ENCODE measurements at regions not wholly inside any gene's neighbourhood (a gene's known extent, or its start where the extent isn't known, plus 50 kb on each side); places are given as distances from the start of the nearest gene placed in this dataset.

DNA sequence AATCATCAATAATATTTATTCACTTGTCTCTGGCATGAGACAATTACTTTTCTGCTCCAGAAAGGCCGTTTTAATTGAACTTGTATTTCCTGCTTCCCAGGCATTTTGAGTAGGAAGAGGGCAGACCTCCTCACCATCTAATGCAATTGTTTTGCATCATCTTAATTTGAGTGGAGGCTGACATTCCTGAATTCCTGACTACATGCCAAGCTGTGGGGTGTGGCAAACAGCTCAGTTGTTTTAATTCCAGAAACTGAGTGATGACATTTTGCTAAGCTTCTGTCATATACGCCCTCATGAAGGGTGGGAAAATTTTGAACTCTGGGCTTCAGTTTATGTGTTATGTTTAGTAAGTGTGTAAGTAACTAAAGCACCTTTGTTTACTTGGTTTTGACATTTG, 125.4 kb upstream of the USP25 start:
- no peak for DNase-seq
- no peaks in the 10 kb centered on the region for H3K9me3 ChIP-seq (ENCODE audit: control insufficient read depth, low read length)
- H3K27ac ChIP-seq (ENCODE audit: insufficient read depth, low read length, poor library complexity, severe bottlenecking) = no peak overlapping the region
- H3K27me3 ChIP-seq (replicated peaks; ENCODE audit: control insufficient read depth, insufficient read depth, low read length, poor library complexity, severe bottlenecking) = no peaks in the 10 kb centered on the region
- no peaks in the 10 kb centered on the region for H3K4me1 ChIP-seq (ENCODE audit: control insufficient read depth, insufficient read depth, low read length, poor library complexity, severe bottlenecking)
- no peaks in the 10 kb centered on the region for H3K36me3 ChIP-seq (ENCODE audit: control insufficient read depth, insufficient read depth, low read length)
- H3K4me3 ChIP-seq (ENCODE audit: insufficient read depth, low read depth, low read length, poor library complexity, severe bottlenecking) = no peak overlapping the region

DNA sequence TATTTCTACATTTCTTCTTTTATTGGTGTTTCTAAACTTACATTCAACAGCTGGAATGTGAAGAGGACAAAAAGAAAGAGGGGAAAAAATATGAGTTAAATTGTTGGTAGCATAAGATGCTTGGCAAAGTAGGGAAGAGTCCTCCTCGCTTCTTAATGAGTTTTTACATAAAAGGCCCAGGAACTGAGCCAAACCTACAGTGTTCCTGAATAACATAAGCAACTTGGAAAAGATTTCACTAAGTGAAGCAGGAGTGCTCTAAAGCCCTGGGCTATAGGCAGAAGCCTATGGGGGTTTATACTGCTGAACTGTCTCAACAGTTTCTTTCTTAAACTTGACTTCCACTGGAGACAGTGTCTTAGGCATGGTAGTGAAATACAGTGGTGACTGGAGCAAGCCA, 115.0 kb upstream of the USP25 start:
- Histone ChIP-seq H3K36me3 (ENCODE audit: control insufficient read depth, insufficient read depth, low read length) (no peaks in the 10 kb centered on the region), H3K4me1 (ENCODE audit: control insufficient read depth, insufficient read depth, low read length, poor library complexity, severe bottlenecking) (no peaks in the 10 kb centered on the region), H3K27ac (ENCODE audit: insufficient read depth, low read length, poor library complexity, severe bottlenecking) (no peak overlapping the region), H3K4me3 (ENCODE audit: insufficient read depth, low read depth, low read length, poor library complexity, severe bottlenecking) (no peak overlapping the region), H3K27me3 (replicated peaks; ENCODE audit: control insufficient read depth, insufficient read depth, low read length, poor library complexity, severe bottlenecking) (no peaks in the 10 kb centered on the region), H3K9me3 (ENCODE audit: control insufficient read depth, low read length) (no peaks in the 10 kb centered on the region)
- no peak for DNase-seq

DNA sequence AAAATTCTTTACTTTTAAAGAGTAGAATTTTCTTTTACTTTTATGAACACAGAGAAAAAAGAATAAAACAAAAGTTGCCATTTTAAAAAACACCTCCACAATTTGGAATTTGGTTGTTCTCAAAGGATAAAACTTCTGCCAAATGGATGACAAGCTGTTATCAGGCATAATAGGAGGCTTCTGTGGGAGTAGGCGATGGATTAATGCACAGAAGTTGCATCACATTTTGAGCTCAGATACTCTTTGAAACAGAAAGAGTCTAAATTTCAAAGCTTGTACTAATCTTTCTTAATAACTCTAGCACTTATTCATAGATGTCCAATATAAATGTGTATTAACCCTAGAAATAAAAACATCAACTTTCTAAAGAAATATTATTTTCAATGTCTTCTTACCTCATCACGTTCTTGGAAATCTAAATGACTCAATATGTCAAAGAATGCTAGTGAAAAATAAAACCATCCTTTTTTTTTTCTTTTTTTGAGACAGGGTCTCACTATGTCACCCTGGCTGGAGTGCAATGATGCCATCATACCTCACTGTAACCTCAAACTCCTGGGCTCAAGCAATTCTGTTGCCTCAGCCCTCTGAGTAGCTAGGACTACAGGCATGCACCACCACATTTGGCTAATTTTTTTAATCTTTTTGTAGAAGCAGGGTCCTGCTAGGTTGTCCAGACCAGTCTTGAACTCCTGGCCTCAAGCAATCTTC, 112.8 kb upstream of the USP25 start:
- Histone ChIP-seq H3K9me3 (ENCODE audit: control insufficient read depth, low read length) (no peaks in the 10 kb centered on the region), H3K36me3 (ENCODE audit: control insufficient read depth, insufficient read depth, low read length) (no peaks in the 10 kb centered on the region), H3K27me3 (replicated peaks; ENCODE audit: control insufficient read depth, insufficient read depth, low read length, poor library complexity, severe bottlenecking) (no peaks in the 10 kb centered on the region), H3K27ac (ENCODE audit: insufficient read depth, low read length, poor library complexity, severe bottlenecking) (no peak overlapping the region), H3K4me3 (ENCODE audit: insufficient read depth, low read depth, low read length, poor library complexity, severe bottlenecking) (no peak overlapping the region), H3K4me1 (ENCODE audit: control insufficient read depth, insufficient read depth, low read length, poor library complexity, severe bottlenecking) (no peaks in the 10 kb centered on the region)
- no peak for DNase-seq

- DNase-seq = no peak
- H3K27me3 ChIP-seq (replicated peaks; ENCODE audit: control insufficient read depth, insufficient read depth, low read length, poor library complexity, severe bottlenecking) = no peaks in the 10 kb centered on the region
- H3K27ac ChIP-seq (ENCODE audit: insufficient read depth, low read length, poor library complexity, severe bottlenecking) = no peak overlapping the region
- H3K4me3 ChIP-seq (ENCODE audit: insufficient read depth, low read depth, low read length, poor library complexity, severe bottlenecking) = no peak overlapping the region
- no peaks in the 10 kb centered on the region for H3K36me3 ChIP-seq (ENCODE audit: control insufficient read depth, insufficient read depth, low read length)
- H3K9me3 ChIP-seq (ENCODE audit: control insufficient read depth, low read length) = no peaks in the 10 kb centered on the region
- no peaks in the 10 kb centered on the region for H3K4me1 ChIP-seq (ENCODE audit: control insufficient read depth, insufficient read depth, low read length, poor library complexity, severe bottlenecking)
Observed at GRCh38 chr21:15617964-15618363, 111.8 kb upstream of the USP25 start.

DNA sequence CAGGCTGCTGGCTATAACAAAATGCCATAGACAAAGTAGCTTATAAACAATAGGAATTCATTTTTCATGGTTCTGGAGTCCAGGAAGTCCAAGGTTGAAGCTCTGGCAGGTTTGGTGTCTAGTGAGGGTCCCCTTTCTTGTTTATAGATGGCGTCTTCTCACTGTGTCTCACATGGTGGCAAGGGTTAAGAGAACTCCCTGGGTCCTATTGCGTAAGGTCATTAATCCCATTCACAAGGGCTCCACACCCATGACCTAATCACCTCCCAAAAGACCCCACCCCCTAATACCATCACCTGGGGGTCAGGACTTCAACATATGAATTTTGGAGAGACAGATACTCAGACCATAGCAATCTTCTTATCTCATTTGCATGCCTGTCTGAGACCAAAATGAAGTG, 108.9 kb upstream of the USP25 start:
- no peak overlapping the region for H3K4me3 ChIP-seq (ENCODE audit: insufficient read depth, low read depth, low read length, poor library complexity, severe bottlenecking)
- no peaks in the 10 kb centered on the region for H3K4me1 ChIP-seq (ENCODE audit: control insufficient read depth, insufficient read depth, low read length, poor library complexity, severe bottlenecking)
- no peaks in the 10 kb centered on the region for H3K36me3 ChIP-seq (ENCODE audit: control insufficient read depth, insufficient read depth, low read length)
- no peak overlapping the region for H3K27ac ChIP-seq (ENCODE audit: insufficient read depth, low read length, poor library complexity, severe bottlenecking)
- H3K9me3 ChIP-seq (ENCODE audit: control insufficient read depth, low read length) = no peaks in the 10 kb centered on the region
- DNase-seq = no peak
- H3K27me3 ChIP-seq (replicated peaks; ENCODE audit: control insufficient read depth, insufficient read depth, low read length, poor library complexity, severe bottlenecking) = no peaks in the 10 kb centered on the region

DNA sequence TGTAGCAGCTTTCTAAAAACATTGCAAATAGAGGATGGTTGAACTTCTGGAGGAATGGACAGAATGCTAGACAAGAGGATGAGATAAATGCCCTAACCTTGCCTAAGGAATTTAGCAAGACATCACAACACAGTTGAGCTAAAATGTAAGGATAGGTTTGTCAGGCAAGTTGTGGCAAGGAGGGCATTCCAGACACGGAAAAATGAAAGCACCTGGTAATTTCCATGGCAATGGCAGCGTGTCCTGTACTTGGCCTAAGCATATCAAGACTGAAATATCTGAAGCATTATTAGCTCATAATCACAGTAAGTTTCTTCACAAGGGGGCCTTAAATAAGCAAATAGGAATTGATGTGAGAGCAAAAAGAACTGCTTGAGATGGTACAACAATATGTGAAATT, 105.1 kb upstream of the USP25 start:
- no peaks in the 10 kb centered on the region for H3K4me1 ChIP-seq (ENCODE audit: control insufficient read depth, insufficient read depth, low read length, poor library complexity, severe bottlenecking)
- no peak for DNase-seq
- no peak overlapping the region for H3K27ac ChIP-seq (ENCODE audit: insufficient read depth, low read length, poor library complexity, severe bottlenecking)

GRCh38 chr21:15625363-15625762, 104.4 kb upstream of the USP25 start:
- no peak for DNase-seq
- no peak overlapping the region for H3K27ac ChIP-seq (ENCODE audit: insufficient read depth, low read length, poor library complexity, severe bottlenecking)
- H3K36me3 ChIP-seq (ENCODE audit: control insufficient read depth, insufficient read depth, low read length) = no peaks in the 10 kb centered on the region
- no peaks in the 10 kb centered on the region for H3K27me3 ChIP-seq (replicated peaks; ENCODE audit: control insufficient read depth, insufficient read depth, low read length, poor library complexity, severe bottlenecking)
- H3K9me3 ChIP-seq (ENCODE audit: control insufficient read depth, low read length) = no peaks in the 10 kb centered on the region
- H3K4me1 ChIP-seq (ENCODE audit: control insufficient read depth, insufficient read depth, low read length, poor library complexity, severe bottlenecking) = no peaks in the 10 kb centered on the region
- no peak overlapping the region for H3K4me3 ChIP-seq (ENCODE audit: insufficient read depth, low read depth, low read length, poor library complexity, severe bottlenecking)

More for the DNA sequence above, 105.1 kb upstream of the USP25 start:
- H3K27me3 ChIP-seq (replicated peaks; ENCODE audit: control insufficient read depth, insufficient read depth, low read length, poor library complexity, severe bottlenecking) = no peaks in the 10 kb centered on the region
- no peaks in the 10 kb centered on the region for H3K36me3 ChIP-seq (ENCODE audit: control insufficient read depth, insufficient read depth, low read length)
- H3K9me3 ChIP-seq (ENCODE audit: control insufficient read depth, low read length) = no peaks in the 10 kb centered on the region
- H3K4me3 ChIP-seq (ENCODE audit: insufficient read depth, low read depth, low read length, poor library complexity, severe bottlenecking) = no peak overlapping the region

GRCh38 chr21:15626031-15626430, 103.8 kb upstream of the USP25 start:
- Histone ChIP-seq H3K4me1 (ENCODE audit: control insufficient read depth, insufficient read depth, low read length, poor library complexity, severe bottlenecking) (no peaks in the 10 kb centered on the region), H3K4me3 (ENCODE audit: insufficient read depth, low read depth, low read length, poor library complexity, severe bottlenecking) (no peak overlapping the region), H3K36me3 (ENCODE audit: control insufficient read depth, insufficient read depth, low read length) (no peaks in the 10 kb centered on the region), H3K27ac (ENCODE audit: insufficient read depth, low read length, poor library complexity, severe bottlenecking) (no peak overlapping the region), H3K9me3 (ENCODE audit: control insufficient read depth, low read length) (no peaks in the 10 kb centered on the region), H3K27me3 (replicated peaks; ENCODE audit: control insufficient read depth, insufficient read depth, low read length, poor library complexity, severe bottlenecking) (no peaks in the 10 kb centered on the region)
- DNase-seq = no peak

DNA sequence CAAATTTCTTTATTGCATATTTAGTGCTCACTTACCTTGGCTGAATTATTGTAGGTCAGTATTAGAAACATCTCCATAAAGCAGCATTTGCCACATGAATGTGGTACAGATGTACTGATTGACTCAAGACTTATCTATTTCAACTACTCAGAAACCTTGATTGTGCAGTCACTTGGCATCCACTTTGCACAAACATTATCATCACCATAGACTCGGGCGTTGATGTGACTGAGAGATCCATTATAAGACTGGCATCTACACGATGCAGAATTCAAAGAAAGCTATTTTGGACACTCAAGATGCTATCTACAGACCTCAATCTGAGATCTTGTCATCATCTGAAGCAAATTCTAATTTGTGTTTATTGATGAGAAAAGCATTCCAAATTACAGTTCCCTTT, 102.8 kb upstream of the USP25 start:
- H3K27ac ChIP-seq (ENCODE audit: insufficient read depth, low read length, poor library complexity, severe bottlenecking) = no peak overlapping the region
- H3K36me3 ChIP-seq (ENCODE audit: control insufficient read depth, insufficient read depth, low read length) = no peaks in the 10 kb centered on the region
- H3K27me3 ChIP-seq (replicated peaks; ENCODE audit: control insufficient read depth, insufficient read depth, low read length, poor library complexity, severe bottlenecking) = no peaks in the 10 kb centered on the region
- DNase-seq = no peak
- H3K9me3 ChIP-seq (ENCODE audit: control insufficient read depth, low read length) = no peaks in the 10 kb centered on the region
- no peaks in the 10 kb centered on the region for H3K4me1 ChIP-seq (ENCODE audit: control insufficient read depth, insufficient read depth, low read length, poor library complexity, severe bottlenecking)
- no peak overlapping the region for H3K4me3 ChIP-seq (ENCODE audit: insufficient read depth, low read depth, low read length, poor library complexity, severe bottlenecking)

DNA sequence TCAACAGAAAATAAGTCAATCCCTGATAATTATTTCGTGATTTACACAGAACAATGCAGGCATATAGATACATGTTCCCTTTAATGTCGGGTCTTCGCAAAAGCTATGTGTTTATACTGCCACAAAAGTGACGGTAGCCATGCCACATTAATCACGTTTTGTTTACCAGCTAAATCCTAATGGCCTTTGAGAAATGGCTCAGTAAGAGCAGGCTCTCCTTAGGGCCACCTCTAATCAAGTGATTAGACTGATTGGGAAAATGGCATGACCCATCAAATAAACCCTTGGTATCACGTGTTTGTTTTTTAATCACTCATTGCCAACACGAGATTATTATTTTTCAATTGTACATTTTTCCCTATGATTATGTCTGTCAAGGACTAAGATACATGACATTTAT, 102.0 kb upstream of the USP25 start:
- Histone ChIP-seq H3K9me3 (ENCODE audit: control insufficient read depth, low read length) (no peaks in the 10 kb centered on the region), H3K36me3 (ENCODE audit: control insufficient read depth, insufficient read depth, low read length) (no peaks in the 10 kb centered on the region), H3K27ac (ENCODE audit: insufficient read depth, low read length, poor library complexity, severe bottlenecking) (no peak overlapping the region), H3K4me1 (ENCODE audit: control insufficient read depth, insufficient read depth, low read length, poor library complexity, severe bottlenecking) (no peaks in the 10 kb centered on the region), H3K27me3 (replicated peaks; ENCODE audit: control insufficient read depth, insufficient read depth, low read length, poor library complexity, severe bottlenecking) (no peaks in the 10 kb centered on the region), H3K4me3 (ENCODE audit: insufficient read depth, low read depth, low read length, poor library complexity, severe bottlenecking) (no peak overlapping the region)
- no peak for DNase-seq
